HCT116 (cell line): ENCODE measurements at regions not wholly inside any gene's neighbourhood (a gene's known extent, or its start where the extent isn't known, plus 50 kb on each side); places are given as distances from the start of the nearest gene placed in this dataset.

Experiments used
- CEBPB ChIP-seq: IDR thresholded peaks from 2 replicates; pipeline ENCODE4 v1.6.1; 2012; ENCODE audit warnings: low read depth
- CTCF ChIP-seq, 3 experiments: fragments of 200-600 bp in 1 of 3; sonication (generic) in 1 of 3; IDR thresholded peaks in 2 of 3; conservative IDR thresholded peaks in 1 of 3; 2 replicates each; pipeline ENCODE4 v1.5.1; 2012 to 2017; ENCODE audit warnings: low read depth in 2 of 3, low read length in 2 of 3, antibody characterized with exemption in 1 of 3, borderline replicate concordance in 1 of 3, control low read depth in 1 of 3, mild to moderate bottlenecking in 1 of 3, mixed read lengths in 1 of 3, mixed run types in 1 of 3, moderate library complexity in 1 of 3; ENCODE audit not compliant: insufficient read depth in 1 of 3
- JUND ChIP-seq: IDR thresholded peaks from 2 replicates; pipeline ENCODE4 v1.6.1; 2012
- MAX ChIP-seq: IDR thresholded peaks from 2 replicates; pipeline ENCODE4 v1.6.1; 2012
- POLR2A ChIP-seq: IDR thresholded peaks from 2 replicates; pipeline ENCODE4 v1.7.0; 2011; ENCODE audit warnings: borderline replicate concordance; ENCODE audit not compliant: insufficient read depth, insufficient read length; ENCODE audit errors: extremely low read depth
- POLR2AphosphoS5 ChIP-seq: IDR thresholded peaks from 2 replicates; pipeline ENCODE4 v1.6.1; 2011; ENCODE audit warnings: mild to moderate bottlenecking, low read depth, low read length, moderate library complexity
- SIN3A ChIP-seq: IDR thresholded peaks from 2 replicates; pipeline ENCODE4 v1.6.1; 2012; ENCODE audit warnings: low read depth
- ZFX ChIP-seq: fragments of 450-650 bp; IDR thresholded peaks from 2 replicates; pipeline ENCODE4 v1.6.1; 2017

GRCh38 chr5:56625541-56625940 is 189.8 kb upstream of the MAP3K1 start:
- TF ChIP-seq CTCF (IDR thresholded peaks at IDR 0.05 in 2 of 3, conservative IDR thresholded peaks at IDR 0.05 in 1 of 3; ENCODE audit: borderline replicate concordance in 1 of 3, insufficient read depth in 1 of 3, low read depth in 2 of 3, low read length in 2 of 3) (no peak), POLR2A (no peak), ZFX (no peak), MAX (no peak), JUND (no peak), POLR2AphosphoS5 (no peak), SIN3A (no peak), CEBPB (no peak)
